Activated T-helper 2 cell treated with anti-CD3 and anti-CD28 coated beads, Interferon-gamma antibody, Interleukin-2, Interleukin-4, amounts not matched to agents 10 μg/mL and 5 μg/mL and 100 μg/mL, durations not matched to agents 14 hours and 24 hours and 36 hours (primary cell): ENCODE measurements at regions not wholly inside any gene's neighbourhood (a gene's known extent, or its start where the extent isn't known, plus 50 kb on each side); places are given as distances from the start of the nearest gene placed in this dataset.

Experiments used
- DNase-seq: peaks from one replicate; pipeline ENCODE4 v3.0.0; 2021; ENCODE audit warnings: low spot score
- H3K27ac Mint-ChIP-seq: one replicate; pipeline ENCODE4 v1.8.0; 2021; ENCODE audit warnings: mixed read lengths
- H3K27me3 Mint-ChIP-seq: one replicate; pipeline ENCODE4 v1.8.0; 2021; ENCODE audit warnings: low read depth, mixed read lengths
- H3K36me3 Mint-ChIP-seq: one replicate; pipeline ENCODE4 v1.8.0; 2021; ENCODE audit warnings: low read depth, mixed read lengths
- H3K4me1 Mint-ChIP-seq: one replicate; pipeline ENCODE4 v1.8.0; 2021; ENCODE audit warnings: low read depth, mixed read lengths
- H3K4me3 Mint-ChIP-seq: one replicate; pipeline ENCODE4 v1.8.0; 2021; ENCODE audit warnings: low read depth, mild to moderate bottlenecking, moderate library complexity, mixed read lengths
- H3K9me3 Mint-ChIP-seq: one replicate; pipeline ENCODE4 v1.8.0; 2021; ENCODE audit warnings: mixed read lengths
- intact Hi-C: fragments of 100-400 bp; cut with micrococcal nuclease; formaldehyde crosslinking; loops from one replicate; pipeline ENCODE4 v1.15.1; 2023

- Mint-ChIP-seq H3K36me3 (no peaks in the 10 kb centered on the region), H3K9me3 (peaks cover 16% of the 10 kb centered on the region), H3K27me3 (no peaks in the 10 kb centered on the region), H3K4me3 (no peak overlapping the region), H3K27ac (no peak overlapping the region), H3K4me1 (no peaks in the 10 kb centered on the region)
- intact Hi-C loops, result no loop called here
- no peak for DNase-seq
These were observed 584.4 kb upstream of the AADAT start for GRCh38 chr4:170674176-170674575.

GRCh38 chr4:170672381-170672965, 582.7 kb upstream of the AADAT start:
- no peaks in the 10 kb centered on the region for H3K4me1 Mint-ChIP-seq
- no peak overlapping the region for H3K27ac Mint-ChIP-seq
- no peaks in the 10 kb centered on the region for H3K27me3 Mint-ChIP-seq
- intact Hi-C loops, result no loop called here
- no peak for DNase-seq
- H3K4me3 Mint-ChIP-seq, result no peak overlapping the region
- no peaks in the 10 kb centered on the region for H3K36me3 Mint-ChIP-seq
- peaks cover 5% of the 10 kb centered on the region for H3K9me3 Mint-ChIP-seq

GRCh38 chr4:170671171-170671570, 581.4 kb upstream of the AADAT start:
- Mint-ChIP-seq H3K4me3 (no peak overlapping the region), H3K36me3 (no peaks in the 10 kb centered on the region), H3K27me3 (no peaks in the 10 kb centered on the region), H3K27ac (no peak overlapping the region), H3K4me1 (no peaks in the 10 kb centered on the region), H3K9me3 (peaks cover under 1% of the 10 kb centered on the region)
- no peak for DNase-seq
- intact Hi-C loops, result no loop called here

- Mint-ChIP-seq H3K27me3 (no peaks in the 10 kb centered on the region), H3K36me3 (no peaks in the 10 kb centered on the region), H3K4me1 (no peaks in the 10 kb centered on the region), H3K27ac (no peak overlapping the region), H3K9me3 (no peaks in the 10 kb centered on the region), H3K4me3 (no peak overlapping the region)
- DNase-seq, result no peak
- intact Hi-C loops, result no loop called here
These were observed 578.1 kb upstream of the AADAT start for GRCh38 chr4:170667814-170668213.

- no peak for DNase-seq
- Mint-ChIP-seq H3K4me3 (no peak overlapping the region), H3K9me3 (no peaks in the 10 kb centered on the region), H3K4me1 (no peaks in the 10 kb centered on the region), H3K27ac (no peak overlapping the region), H3K36me3 (no peaks in the 10 kb centered on the region), H3K27me3 (no peaks in the 10 kb centered on the region)
- intact Hi-C loops, result no loop called here
These were observed 577.2 kb upstream of the AADAT start for GRCh38 chr4:170666909-170667308.

- no peak overlapping the region for H3K27ac Mint-ChIP-seq
- intact Hi-C loops, result no loop called here
- H3K27me3 Mint-ChIP-seq, result no peaks in the 10 kb centered on the region
- no peak for DNase-seq
- H3K4me1 Mint-ChIP-seq, result no peaks in the 10 kb centered on the region
- no peak overlapping the region for H3K4me3 Mint-ChIP-seq
- H3K36me3 Mint-ChIP-seq, result no peaks in the 10 kb centered on the region
- no peaks in the 10 kb centered on the region for H3K9me3 Mint-ChIP-seq
These were observed 572.5 kb upstream of the AADAT start for GRCh38 chr4:170662250-170662649.

- H3K4me1 Mint-ChIP-seq, result no peaks in the 10 kb centered on the region
- DNase-seq, result no peak
- H3K4me3 Mint-ChIP-seq, result no peak overlapping the region
- H3K36me3 Mint-ChIP-seq, result no peaks in the 10 kb centered on the region
- intact Hi-C loops, result no loop called here
- H3K27ac Mint-ChIP-seq, result no peak overlapping the region
- H3K27me3 Mint-ChIP-seq, result no peaks in the 10 kb centered on the region
- no peaks in the 10 kb centered on the region for H3K9me3 Mint-ChIP-seq
These were observed 568.0 kb upstream of the AADAT start for GRCh38 chr4:170657761-170658160.

- H3K4me3 Mint-ChIP-seq, result no peak overlapping the region
These were observed 566.8 kb upstream of the AADAT start for GRCh38 chr4:170656506-170656905.

GRCh38 chr4:170652571-170652970, 562.8 kb upstream of the AADAT start:
- no peaks in the 10 kb centered on the region for H3K9me3 Mint-ChIP-seq
- intact Hi-C loops, result no loop called here
- no peak overlapping the region for H3K4me3 Mint-ChIP-seq
- H3K27me3 Mint-ChIP-seq, result no peaks in the 10 kb centered on the region
- no peak for DNase-seq
- H3K4me1 Mint-ChIP-seq, result no peaks in the 10 kb centered on the region
- no peak overlapping the region for H3K27ac Mint-ChIP-seq
- H3K36me3 Mint-ChIP-seq, result no peaks in the 10 kb centered on the region

More at GRCh38 chr4:170656506-170656905, 566.8 kb upstream of the AADAT start:
- intact Hi-C loops, result no loop called here
- Mint-ChIP-seq H3K36me3 (no peaks in the 10 kb centered on the region), H3K4me1 (no peaks in the 10 kb centered on the region), H3K27ac (no peak overlapping the region), H3K27me3 (no peaks in the 10 kb centered on the region), H3K9me3 (no peaks in the 10 kb centered on the region)
- no peak for DNase-seq

- no peaks in the 10 kb centered on the region for H3K4me1 Mint-ChIP-seq
- no peak overlapping the region for H3K4me3 Mint-ChIP-seq
- intact Hi-C loops, result no loop called here
- H3K9me3 Mint-ChIP-seq, result peaks cover under 1% of the 10 kb centered on the region
- DNase-seq, result no peak
- no peaks in the 10 kb centered on the region for H3K27me3 Mint-ChIP-seq
- no peaks in the 10 kb centered on the region for H3K36me3 Mint-ChIP-seq
- no peak overlapping the region for H3K27ac Mint-ChIP-seq
These were observed 562.0 kb upstream of the AADAT start for GRCh38 chr4:170651786-170652185.

- Mint-ChIP-seq H3K27me3 (no peaks in the 10 kb centered on the region), H3K27ac (no peak overlapping the region), H3K4me1 (no peaks in the 10 kb centered on the region)
These were observed 537.7 kb upstream of the AADAT start for GRCh38 chr4:170627418-170627817.

GRCh38 chr4:170623899-170624298, 534.1 kb upstream of the AADAT start:
- intact Hi-C loops, result no loop called here
- Mint-ChIP-seq H3K27ac (no peak overlapping the region), H3K27me3 (no peaks in the 10 kb centered on the region), H3K36me3 (no peaks in the 10 kb centered on the region), H3K4me1 (no peaks in the 10 kb centered on the region), H3K4me3 (no peak overlapping the region), H3K9me3 (peaks cover 10% of the 10 kb centered on the region)
- DNase-seq, result no peak

More at GRCh38 chr4:170627418-170627817, 537.7 kb upstream of the AADAT start:
- DNase-seq, result no peak
- intact Hi-C loops, result no loop called here
- Mint-ChIP-seq H3K4me3 (no peak overlapping the region), H3K36me3 (no peaks in the 10 kb centered on the region), H3K9me3 (peaks cover 35% of the 10 kb centered on the region)

GRCh38 chr4:170610434-170610833, 520.7 kb upstream of the AADAT start:
- no peak for DNase-seq
- Mint-ChIP-seq H3K36me3 (no peaks in the 10 kb centered on the region), H3K4me1 (no peaks in the 10 kb centered on the region), H3K27ac (no peak overlapping the region), H3K27me3 (no peaks in the 10 kb centered on the region), H3K4me3 (no peak overlapping the region), H3K9me3 (peaks cover 12% of the 10 kb centered on the region)
- intact Hi-C loops, result no loop called here

GRCh38 chr4:170599894-170600293, 510.1 kb upstream of the AADAT start:
- Mint-ChIP-seq H3K27ac (no peak overlapping the region), H3K9me3 (peaks cover 4% of the 10 kb centered on the region), H3K4me3 (no peak overlapping the region), H3K36me3 (no peaks in the 10 kb centered on the region), H3K4me1 (no peaks in the 10 kb centered on the region), H3K27me3 (no peaks in the 10 kb centered on the region)
- intact Hi-C loops, result no loop called here
- no peak for DNase-seq
